Stimulated activated CD4-positive, alpha-beta T cell treated with anti-CD3 and anti-CD28 coated beads, Interleukin-4, amount 100 ng/mL, for 24 hours (primary cell): ENCODE measurements at regions not wholly inside any gene's neighbourhood (a gene's known extent, or its start where the extent isn't known, plus 50 kb on each side); places are given as distances from the start of the nearest gene placed in this dataset.

ENCODE experiments used
- DNase-seq: peaks from one replicate; pipeline ENCODE4 v3.0.0-alpha.2; 2020

- no peak for DNase-seq
Measured at GRCh38 chr15:66933932-66934867, 131.2 kb upstream of the SMAD3 start.

DNA sequence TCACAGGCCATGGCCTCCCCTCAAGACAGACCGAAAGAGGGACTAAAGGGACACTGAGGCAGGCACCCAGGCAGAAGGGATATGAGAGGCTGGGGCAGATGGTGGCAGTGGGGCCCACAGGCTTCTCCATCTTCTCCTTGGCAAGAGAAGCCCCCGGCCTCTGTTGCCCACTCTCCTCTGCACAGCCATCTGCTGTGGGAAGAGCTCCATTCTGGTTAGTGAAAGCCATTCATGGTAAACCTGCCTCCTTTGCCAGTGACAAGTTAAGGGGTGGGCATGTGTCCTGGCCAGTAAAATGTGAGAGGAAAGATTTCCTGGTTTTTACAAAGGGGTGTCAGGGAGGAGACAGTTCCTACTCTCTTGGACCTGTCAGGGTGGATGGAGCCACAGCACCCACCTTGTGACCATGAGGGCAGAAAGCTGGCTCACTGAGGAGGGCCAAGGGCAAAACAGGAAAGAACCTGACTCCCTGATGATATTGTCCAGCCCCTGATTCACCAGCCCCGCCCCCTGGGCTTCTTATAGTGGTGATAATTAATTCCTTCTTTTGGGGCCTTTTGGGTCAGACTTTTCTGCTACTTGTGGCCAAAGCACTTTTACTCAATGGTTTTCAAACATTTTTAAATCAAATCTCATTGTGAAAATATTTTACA lies 130.4 kb upstream of the SMAD3 start:
- DNase-seq: no peak

- DNase-seq: no peak
Measured at GRCh38 chr15:66935688-66936087, 129.7 kb upstream of the SMAD3 start.

DNA sequence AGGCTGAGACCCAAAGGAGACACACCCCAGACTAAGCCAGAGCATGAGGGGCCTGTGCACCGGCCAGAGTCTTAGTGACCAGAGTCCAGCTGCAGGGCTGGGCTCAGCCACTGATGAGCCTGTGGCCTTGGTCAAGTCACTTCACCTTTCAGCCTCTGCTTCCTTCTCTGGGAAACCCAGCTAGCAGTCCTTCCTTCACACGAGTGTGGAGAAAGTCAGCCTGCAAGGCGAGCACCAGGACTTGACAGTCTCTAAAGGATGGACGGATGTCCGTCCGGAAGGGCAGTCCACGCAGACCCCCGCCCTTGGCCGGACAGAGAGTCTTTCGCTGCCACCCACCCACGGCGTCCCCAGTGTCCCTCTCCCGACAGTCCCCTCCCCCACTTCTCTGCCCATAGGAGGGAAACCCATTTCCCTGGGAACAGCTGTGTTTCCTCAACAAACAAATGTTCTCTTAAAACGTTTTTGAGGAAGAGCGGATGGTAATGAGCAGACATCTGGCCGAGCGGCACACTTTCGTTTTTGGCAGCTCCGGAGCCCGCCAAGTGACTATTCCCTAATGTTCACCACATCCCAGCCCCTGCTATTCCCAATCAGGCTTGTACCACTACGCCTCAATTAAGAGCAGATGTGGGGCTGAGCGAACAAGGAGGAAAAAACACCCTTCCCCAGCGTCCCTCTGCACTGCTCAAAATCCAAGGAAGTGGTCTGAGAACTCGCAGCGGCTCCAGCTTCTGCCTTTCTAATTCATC lies 129.1 kb upstream of the SMAD3 start:
- DNase-seq: no peak

DNA sequence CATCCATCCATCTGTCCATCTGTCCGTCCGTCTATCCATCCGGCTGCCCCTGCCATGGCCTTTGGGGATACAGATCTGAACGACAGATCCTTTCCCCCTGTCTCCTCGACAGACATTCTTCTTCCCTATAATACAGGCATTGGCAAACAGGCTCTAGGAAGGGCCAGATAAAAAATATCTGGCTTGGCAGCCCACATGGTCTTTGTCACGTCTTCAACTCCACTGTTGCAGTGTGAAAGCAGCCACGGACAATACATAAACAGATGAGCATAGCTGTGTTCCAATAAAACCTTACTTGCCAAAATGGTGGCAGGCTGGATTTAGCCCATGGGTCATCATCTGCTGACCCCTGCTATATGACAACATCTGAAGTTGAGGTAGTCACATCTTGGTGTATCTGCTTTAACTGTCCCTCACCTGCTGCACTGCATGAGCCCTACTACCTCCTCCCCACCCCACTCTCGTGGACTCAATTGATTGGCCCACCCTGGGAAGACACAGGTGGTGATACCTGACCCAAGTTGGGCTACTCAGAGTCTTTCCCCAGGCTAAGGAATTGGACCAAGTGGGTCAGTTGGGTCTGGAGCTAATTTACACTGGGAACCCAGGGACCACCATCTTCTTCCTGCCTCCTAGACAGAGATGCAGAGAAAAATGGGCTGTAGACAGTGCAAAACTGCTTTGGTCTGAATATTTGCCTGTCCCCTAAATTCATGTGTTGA lies 128.4 kb upstream of the SMAD3 start:
- no peak for DNase-seq

- DNase-seq: no peak
Measured at GRCh38 chr15:66937588-66937987, 127.8 kb upstream of the SMAD3 start.

- no peak for DNase-seq
Measured at GRCh38 chr15:66938114-66938830, 127.1 kb upstream of the SMAD3 start.

GRCh38 chr15:66939016-66939415 lies 126.4 kb upstream of the SMAD3 start:
- DNase-seq: no peak

- no peak for DNase-seq
Measured at GRCh38 chr15:66939451-66940023, 125.9 kb upstream of the SMAD3 start.

GRCh38 chr15:66940368-66940767 lies 125.0 kb upstream of the SMAD3 start:
- DNase-seq: peak; percentile 19

GRCh38 chr15:66941108-66941711 lies 124.2 kb upstream of the SMAD3 start:
- no peak for DNase-seq

DNA sequence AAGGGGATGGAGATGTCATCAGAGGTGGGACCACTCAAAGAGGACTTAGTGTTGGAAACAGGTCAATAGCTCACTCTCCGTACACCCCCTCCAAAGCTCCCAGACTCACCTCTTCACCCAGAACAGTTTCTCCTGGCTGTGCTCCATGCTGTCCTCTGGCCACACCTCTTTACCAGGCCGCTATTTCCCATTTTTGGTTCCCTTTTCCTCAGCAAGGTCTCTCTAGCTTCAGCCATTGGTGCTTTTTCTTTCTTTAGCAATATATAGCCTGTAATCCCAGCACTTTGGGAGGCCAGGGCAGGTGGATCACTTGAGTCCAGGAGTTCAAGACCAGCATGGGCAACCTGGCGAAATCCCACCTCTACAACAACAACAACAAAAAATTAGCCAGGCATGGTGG lies 123.6 kb upstream of the SMAD3 start:
- no peak for DNase-seq

DNA sequence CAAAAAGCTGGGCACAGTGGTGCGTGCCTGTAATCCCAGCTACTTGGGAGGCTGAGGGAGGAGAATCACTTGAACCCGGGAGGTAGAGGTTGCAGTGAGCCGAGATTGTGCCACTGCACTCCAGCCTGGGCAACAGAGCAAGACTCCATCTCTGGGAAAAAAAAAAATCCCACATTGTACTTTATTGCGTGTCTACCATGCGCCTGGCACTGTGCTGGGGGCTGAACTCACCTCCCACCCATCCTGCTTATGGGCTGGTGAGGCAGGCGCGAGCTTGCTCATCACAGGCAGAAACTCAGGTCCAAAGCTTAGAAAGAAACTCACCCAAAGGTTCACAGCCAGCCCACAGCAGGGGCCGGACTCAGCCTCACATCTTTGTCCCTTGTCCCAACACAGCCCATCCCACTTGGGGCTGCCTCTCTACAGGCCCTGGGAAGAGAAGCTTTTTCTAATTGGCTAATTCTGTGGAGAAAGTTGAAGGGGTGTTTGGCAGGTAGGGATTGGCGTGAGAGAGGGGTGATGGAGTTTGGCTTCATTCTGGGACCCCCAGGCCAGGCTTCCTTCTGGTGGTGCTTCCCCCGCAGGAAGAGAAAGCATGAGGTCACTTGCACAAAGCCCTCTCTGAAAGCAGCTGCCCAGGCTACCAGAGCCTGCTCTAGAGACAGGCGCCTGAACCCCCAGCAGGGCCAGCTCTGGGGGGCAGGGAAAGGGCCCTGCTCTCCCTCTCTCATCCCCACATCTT lies 122.6 kb upstream of the SMAD3 start:
- DNase-seq: no peak

GRCh38 chr15:66943456-66944095 lies 121.8 kb upstream of the SMAD3 start:
- no peak for DNase-seq

DNA sequence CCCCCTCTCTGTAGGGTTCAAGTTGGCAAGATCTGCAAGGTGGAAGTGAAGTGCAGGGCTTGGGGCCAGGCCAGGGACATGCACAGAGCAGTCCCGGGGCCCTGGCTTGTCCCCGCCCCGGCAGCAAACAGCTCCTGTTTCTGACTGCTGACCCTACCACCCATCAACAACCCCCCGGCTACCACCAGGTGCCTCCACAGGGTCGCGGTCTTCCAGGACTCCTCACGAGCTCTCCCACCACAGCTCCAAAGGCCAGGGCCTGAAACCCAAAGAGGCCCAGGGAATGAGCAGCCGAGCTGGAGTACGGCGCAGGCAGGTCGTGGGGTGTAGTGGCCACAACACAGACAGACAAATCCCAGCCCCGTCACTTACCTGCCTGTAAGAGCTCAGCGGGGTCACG lies 121.3 kb upstream of the SMAD3 start:
- DNase-seq: no peak

GRCh38 chr15:66945286-66945685 lies 120.1 kb upstream of the SMAD3 start:
- DNase-seq: no peak

DNA sequence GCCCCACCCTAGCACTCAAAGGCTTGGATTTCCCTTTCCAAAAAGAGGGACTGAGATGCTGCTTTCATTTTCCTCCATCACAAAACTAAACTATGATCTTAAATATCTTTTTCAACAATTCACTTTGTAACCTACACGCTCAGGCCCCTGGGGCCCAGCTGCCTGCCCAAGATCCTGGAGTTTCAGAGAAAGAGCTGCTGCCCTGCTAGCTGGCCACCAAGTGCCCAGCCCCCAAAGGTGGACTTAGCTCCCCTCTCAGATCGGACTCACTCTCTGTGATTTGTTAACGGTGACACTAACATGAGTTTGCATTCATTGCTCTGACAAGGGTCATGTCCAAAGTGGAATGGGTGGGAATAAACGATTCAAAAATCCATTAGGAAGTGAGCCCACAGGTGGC lies 119.6 kb upstream of the SMAD3 start:
- DNase-seq: no peak

DNA sequence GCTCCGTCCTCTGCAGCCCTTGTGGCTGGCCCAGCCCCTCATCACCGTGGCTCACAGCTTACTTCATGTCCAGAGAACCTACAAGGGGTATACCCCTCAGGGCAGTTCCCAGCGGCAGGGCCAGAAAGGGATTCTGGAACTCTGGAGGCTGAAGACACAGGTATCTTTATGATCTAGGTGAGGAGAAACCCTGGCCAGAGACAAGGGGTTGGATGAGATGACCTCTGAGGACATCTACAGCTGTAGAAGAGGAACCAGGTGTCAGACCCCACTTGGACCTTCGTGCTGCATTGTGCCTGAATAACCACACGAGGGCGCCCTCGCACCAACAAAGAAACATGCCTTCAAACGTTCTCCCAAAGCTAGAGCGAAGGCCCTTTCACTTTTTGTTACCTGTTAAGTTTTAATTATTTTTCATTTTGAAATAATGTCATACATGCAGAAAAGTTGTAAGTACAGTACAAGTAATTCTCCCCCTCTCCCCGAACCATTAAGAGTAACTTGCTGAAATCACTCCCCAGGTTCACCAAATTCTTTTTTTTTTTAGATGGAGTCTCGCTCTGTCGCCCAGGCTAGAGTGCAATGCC lies 118.7 kb upstream of the SMAD3 start:
- DNase-seq: peak; percentile 77

- DNase-seq: no peak
Measured at GRCh38 chr15:66947471-66947870, 117.9 kb upstream of the SMAD3 start.

DNA sequence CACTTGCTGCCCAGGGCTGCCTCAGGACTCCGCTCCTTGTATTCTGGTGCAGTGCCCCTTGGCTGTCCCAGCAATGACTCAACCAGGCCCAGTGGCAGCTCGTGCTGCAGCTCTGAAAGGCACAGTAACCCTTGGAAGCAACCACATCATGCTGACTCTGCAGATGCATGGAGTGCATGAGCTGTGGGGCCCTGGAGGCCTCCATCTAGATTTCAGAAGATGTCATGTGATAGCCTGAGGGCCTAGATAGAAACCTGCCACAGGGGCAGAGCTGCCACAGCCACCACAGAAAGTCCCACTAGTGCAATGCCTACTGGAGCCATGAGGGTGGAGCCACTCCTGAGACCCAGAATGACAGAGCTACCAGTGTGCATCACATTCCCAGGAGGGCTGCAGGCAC lies 117.1 kb upstream of the SMAD3 start:
- peak; percentile 15 for DNase-seq
